GDM1 (cell line): ENCODE measurements at regions not wholly inside any gene's neighbourhood (a gene's known extent, or its start where the extent isn't known, plus 50 kb on each side); places are given as distances from the start of the nearest gene placed in this dataset.

Experiments
- DNase-seq: peaks from one replicate; lab custom pipeline; 2025; lab: John Stamatoyannopoulos, UW

- no peak for DNase-seq
These were observed 99.2 kb downstream of the ARRDC3 start for GRCh38 chr5:91283899-91284298.

DNA sequence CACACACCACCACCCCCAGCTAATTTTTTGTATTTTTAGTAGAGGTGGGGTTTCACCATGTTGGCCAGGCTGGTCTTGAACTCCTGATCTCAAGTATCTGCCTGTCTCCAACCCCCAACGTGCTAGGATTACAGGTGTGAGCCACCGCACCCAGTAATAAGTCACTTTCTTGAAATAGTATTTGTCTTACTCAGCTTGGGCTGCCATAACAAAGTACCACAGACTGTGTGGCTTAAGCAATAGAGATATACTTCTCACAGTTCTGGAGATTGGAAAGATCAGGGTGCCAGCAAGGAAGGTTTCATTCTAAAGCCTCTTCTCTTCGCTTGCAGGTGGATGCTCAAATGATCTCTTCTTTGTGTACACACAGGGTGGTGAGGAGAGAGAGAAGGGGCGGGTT lies 99.8 kb downstream of the ARRDC3 start:
- DNase-seq = no peak

DNA sequence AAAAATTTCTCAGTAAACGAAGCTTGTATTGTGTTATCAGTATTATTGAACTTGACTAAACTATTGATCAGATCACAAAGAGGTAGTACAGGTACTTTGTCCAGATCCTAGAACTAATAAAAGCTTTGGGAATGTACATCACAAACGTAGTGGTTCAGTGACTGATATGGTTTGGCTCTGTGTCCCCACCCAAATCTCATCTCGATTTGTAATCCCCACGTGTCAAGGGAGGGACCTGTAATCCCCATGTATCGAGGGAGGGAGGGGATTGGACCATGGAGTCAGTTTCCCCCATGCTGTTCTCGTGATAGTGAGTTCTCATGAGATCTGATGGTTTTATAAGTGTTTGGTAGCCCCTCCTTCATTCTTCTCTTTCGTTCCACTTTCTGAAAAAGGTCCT lies 100.9 kb downstream of the ARRDC3 start:
- DNase-seq = no peak

- no peak for DNase-seq
These were observed 101.7 kb downstream of the ARRDC3 start for GRCh38 chr5:91281401-91281800.

- peak; percentile 77 for DNase-seq
These were observed 102.5 kb downstream of the ARRDC3 start for GRCh38 chr5:91280362-91281269.

GRCh38 chr5:91277840-91278239 lies 105.3 kb downstream of the ARRDC3 start:
- DNase-seq = no peak

GRCh38 chr5:91277093-91277626 lies 106.0 kb downstream of the ARRDC3 start:
- no peak for DNase-seq

DNA sequence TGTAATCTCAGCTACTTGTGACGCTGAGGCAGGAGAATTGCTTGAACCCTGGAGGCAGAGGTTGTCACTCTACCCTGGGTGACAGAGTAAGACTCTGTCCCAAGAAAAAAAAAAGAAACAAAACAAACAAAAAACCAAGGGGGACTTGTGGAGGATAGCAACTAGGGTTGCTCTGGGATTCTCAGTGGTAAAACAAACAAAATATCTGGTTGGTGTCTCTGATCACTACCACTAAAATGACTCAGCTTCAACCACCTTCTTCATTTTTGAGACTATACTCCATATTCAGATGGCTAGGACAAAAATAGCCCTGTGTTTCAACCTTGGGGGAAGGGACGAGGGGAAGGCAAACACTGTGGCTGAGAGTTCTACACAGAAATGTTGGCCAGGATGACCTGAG lies 110.3 kb downstream of the ARRDC3 start:
- DNase-seq = peak; percentile 28

- DNase-seq = no peak
These were observed 111.1 kb downstream of the ARRDC3 start for GRCh38 chr5:91271999-91272398.

DNA sequence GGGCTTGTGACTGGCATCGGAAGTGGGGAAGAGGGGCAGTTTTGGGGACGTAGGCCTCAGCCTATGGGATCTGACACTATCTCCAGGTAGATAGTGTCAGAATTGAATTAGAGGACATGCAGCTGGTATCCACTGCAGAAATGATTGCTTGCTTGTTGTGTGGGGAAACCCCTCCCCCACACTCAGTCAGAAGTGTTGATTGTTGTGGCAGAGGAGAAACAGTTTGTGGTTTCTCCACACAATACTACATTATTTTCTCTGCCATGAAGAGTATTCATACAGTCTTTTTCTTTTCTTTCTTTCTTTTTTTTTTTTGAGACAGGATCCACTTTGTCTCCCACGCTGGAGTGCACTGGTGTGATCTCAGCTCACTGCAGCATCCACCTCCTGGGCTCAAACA lies 113.9 kb downstream of the ARRDC3 start:
- DNase-seq = no peak

- DNase-seq = no peak
These were observed 116.9 kb downstream of the ARRDC3 start for GRCh38 chr5:91266184-91266705.

- no peak for DNase-seq
These were observed 118.6 kb downstream of the ARRDC3 start for GRCh38 chr5:91264311-91265051.

DNA sequence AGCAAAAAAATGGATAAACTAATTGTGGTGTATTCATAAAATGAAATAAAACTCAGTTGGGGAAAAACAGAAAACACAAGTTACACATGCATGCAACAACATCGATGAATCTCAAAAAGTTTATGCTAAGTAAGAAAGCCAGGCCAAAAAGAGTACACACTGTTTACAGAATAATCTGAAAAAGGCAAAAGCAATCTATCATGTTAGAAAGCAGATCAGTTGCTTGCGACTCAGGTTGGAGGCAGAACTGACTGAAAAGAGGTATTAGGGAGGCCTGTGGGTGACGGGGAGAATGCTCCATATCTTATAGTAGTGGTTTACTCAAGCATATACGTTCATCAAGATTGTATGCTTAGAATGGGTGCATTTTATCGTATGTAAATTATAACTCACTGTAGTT lies 119.2 kb downstream of the ARRDC3 start:
- DNase-seq = no peak

DNA sequence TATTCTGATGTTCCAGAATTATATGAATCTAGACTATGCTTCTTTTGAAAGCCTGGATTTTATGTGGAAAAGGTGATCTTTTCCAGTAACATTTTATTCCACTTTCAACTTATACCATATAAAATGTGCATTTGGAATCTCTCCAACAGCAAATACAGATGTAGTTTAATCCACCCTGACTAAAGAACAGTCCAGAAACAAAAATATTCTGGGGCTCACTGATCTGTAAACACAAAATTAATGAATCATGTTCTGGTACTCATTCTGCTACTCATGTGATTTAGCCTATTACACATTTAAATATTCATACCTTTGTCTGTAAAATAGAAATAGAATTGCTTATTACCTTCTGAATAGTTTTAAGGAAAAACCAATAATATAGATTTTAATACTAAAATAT lies 125.8 kb downstream of the ARRDC3 start:
- DNase-seq = no peak

DNA sequence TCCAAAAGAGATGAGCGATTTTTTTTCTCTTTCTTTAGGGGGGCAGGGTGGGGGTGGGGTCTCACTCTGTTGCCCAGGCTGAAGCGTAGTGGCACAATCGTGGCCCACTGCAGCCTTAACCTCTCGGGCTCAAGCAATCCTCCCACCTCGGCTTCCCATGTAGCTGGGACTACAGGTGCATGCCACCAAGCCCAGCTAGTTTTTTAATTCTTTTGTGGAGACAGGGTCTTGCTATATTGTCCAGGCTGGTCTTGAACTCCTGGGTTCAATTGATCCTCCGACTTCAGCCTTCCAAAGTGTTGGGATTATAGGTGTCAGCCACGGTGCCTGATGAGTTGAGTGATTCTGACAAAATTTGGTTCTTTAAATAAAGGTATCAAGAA lies 127.0 kb downstream of the ARRDC3 start:
- no peak for DNase-seq

GRCh38 chr5:91255396-91256141 lies 127.5 kb downstream of the ARRDC3 start:
- DNase-seq = no peak

- DNase-seq = no peak
These were observed 130.2 kb downstream of the ARRDC3 start for GRCh38 chr5:91252916-91253315.

DNA sequence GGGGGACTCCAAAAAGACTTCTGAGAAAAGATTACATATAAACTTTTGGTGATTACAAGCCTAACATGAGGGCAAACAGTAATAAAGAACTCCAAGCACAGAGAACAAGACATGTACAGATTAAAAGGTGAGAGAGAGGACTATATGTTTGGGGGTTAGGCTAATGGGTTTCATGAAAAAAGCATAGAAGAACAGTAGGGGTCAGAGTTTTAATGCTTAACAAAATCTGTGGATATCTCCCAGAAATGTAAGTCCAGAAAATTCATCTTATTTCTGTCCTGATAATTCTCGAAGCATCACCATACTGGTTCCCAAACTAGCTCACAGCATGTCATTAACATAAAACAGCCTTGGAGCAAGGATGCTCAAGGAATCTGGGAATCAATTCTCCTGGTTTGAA lies 137.2 kb downstream of the ARRDC3 start:
- no peak for DNase-seq

DNA sequence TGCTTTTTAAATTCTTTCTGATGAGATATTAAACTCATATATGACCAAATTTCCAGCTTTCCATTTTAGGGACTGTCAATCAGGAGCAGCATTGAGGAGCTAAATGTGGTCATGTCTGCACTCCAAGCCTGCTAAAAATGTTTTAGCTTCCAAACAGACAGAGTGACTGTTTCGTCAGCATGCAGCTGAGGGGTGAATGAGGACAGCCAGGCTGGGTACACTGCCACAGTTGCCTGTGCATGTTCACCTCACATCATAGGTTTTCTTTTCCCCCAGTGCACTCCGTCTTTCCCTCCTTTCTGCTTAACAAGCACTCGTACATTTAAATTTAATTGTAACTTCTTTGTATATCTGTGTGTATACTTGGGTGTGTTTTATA lies 138.1 kb downstream of the ARRDC3 start:
- no peak for DNase-seq

DNA sequence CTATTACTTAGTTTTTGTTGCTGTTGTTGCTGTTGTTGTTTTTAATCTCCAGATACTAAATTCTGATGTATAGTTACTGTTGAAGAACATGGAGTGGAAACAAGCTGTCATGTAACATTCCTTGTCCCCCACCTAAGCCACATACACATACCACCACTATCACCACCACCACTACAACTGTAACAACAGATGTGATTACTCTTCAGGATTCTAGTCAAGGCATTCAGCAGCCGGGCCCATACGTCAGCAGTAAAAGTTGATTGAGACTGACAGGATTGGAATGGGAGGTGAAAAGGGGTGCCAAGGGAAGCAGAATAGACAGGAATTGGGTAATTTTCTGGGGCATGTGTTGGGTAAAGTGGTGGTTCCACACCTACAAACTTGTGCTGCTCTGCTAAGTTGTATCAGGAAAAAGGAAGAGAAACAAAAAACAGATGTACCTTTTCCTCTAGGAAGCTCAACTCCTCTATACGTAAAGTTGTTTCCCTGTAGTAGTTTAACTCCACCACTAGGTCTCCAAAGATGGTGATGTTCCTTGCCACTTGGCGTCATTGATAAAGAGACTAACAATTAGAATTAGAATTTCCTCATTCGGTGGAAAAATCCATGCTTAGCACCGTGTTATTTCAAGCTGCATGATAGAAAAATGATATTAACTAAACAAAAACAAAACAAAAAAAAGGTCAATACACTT lies 138.6 kb downstream of the ARRDC3 start:
- no peak for DNase-seq

- DNase-seq = no peak
These were observed 139.3 kb downstream of the ARRDC3 start for GRCh38 chr5:91243852-91244251.

- DNase-seq = no peak
These were observed 139.8 kb downstream of the ARRDC3 start for GRCh38 chr5:91243286-91243685.
